ENCODE measurements at regions not wholly inside any gene's neighbourhood (a gene's known extent, or its start where the extent isn't known, plus 50 kb on each side); places are given as distances from the start of the nearest gene placed in this dataset.

DNA sequence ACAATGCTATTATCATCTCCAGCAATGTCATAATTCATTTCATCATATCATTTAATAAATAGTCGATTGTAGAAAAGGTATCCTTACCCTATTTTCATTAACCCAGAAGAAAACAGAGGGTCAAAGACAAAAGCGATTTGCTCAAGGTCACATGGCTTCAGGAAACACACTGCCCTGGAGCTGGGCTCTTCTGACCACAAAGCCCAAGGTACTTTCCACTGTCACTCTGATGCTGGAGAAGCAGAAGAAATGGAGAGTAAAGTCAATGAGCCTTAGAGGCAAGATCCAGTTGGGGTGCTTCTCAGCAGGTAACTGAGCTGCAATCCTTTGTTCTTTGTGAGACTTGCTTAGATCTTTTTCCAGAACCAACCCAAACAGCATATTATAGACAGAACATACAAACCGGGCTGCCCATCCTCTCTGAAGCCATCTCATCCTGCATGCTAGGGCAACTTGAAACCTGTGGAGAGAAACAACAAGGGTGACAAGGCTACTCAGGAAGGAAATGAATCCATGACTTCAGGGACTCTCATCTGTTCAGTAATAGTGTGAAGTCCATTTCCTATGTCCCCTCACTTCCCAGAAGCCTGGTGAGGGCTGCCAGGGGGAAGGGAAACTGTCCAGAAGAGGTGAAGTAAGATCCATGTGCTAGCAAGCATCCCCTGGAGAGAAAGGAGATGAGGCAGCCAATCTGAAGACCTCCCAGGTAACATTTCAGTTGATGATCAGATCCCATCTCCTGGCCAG is 148.6 kb upstream of the SVIL start:
- Histone ChIP-seq H3K27ac (ENCODE audit: insufficient read length, low read depth, low read length) (no peak overlapping the region), H3K4me1 (ENCODE audit: insufficient read depth, low read length) (no peaks in the 10 kb centered on the region; the same call in 1 of the 2 replicates), H2BK15ac (ENCODE audit: low read depth, low read length) (no peak overlapping the region), H2AFZ (ENCODE audit: low read length) (no peak overlapping the region), H4K91ac (ENCODE audit: insufficient read length, low read depth, low read length) (no peak overlapping the region), H2AK5ac (ENCODE audit: insufficient read length, low read length) (no peak overlapping the region), H3K4ac (ENCODE audit: low read depth, low read length) (no peak overlapping the region), H3K79me1 (ENCODE audit: insufficient read depth, low read depth, low read length, poor library complexity, severe bottlenecking) (no peaks in the 10 kb centered on the region), H3K18ac (ENCODE audit: insufficient read length, low read depth, low read length) (no peak overlapping the region), H2BK5ac (ENCODE audit: insufficient read length, low read length) (no peak overlapping the region), H3K9ac (ENCODE audit: extremely low read depth, insufficient read length, low read length) (no peak overlapping the region), H3K14ac (ENCODE audit: insufficient read depth, low read length) (no peak overlapping the region), H2BK12ac (ENCODE audit: insufficient read length, low read depth, low read length) (no peak overlapping the region), H4K20me1 (ENCODE audit: control insufficient read depth, insufficient read depth, insufficient read length) (no peaks in the 10 kb centered on the region), H4K8ac (replicated peaks; ENCODE audit: insufficient read length, low read depth, low read length) (no peak overlapping the region), H3T11ph (ENCODE audit: low read length) (no peak overlapping the region), H3K56ac (ENCODE audit: insufficient read length, low read depth, low read length) (no peak overlapping the region), H2BK20ac (ENCODE audit: low read depth, low read length, poor library complexity, severe bottlenecking) (no peak overlapping the region), H3K4me2 (ENCODE audit: insufficient read depth, insufficient read length, low read length) (no peak overlapping the region), H3K79me2 (ENCODE audit: insufficient read depth, low read length) (no peaks in the 10 kb centered on the region), H3K23me2 (ENCODE audit: insufficient read length, low read depth, low read length, poor library complexity, severe bottlenecking) (no peaks in the 10 kb centered on the region), H3K27me3 (ENCODE audit: insufficient read depth, low read length) (no peaks in the 10 kb centered on the region), H2BK120ac (ENCODE audit: low read depth, low read length, poor library complexity, severe bottlenecking) (no peak overlapping the region), H3K23ac (ENCODE audit: insufficient read length, low read depth, low read length) (no peak overlapping the region), H4K5ac (ENCODE audit: insufficient read length, low read depth, low read length) (no peak overlapping the region), H3K9me3 (ENCODE audit: control insufficient read depth, low read depth, low read length) (no peaks in the 10 kb centered on the region)
- no peak overlapping the region for H3K4me3 Mint-ChIP-seq
- WGBS (ENCODE audit: extremely low coverage, insufficient read length, low lambda C conversion rate): no CpG with 5 or more reads among the region's 3 CpGs
- H3K36me3 Mint-ChIP-seq (ENCODE audit: insufficient read depth in 1 of 3, low read depth in 3 of 3): peaks cover 0 to under 1% (median 0%) of the 10 kb centered on the region in 3 experiments; a peak in 1 of 7 replicates
- peaks cover 6 to 7% of the 10 kb centered on the region in 2 experiments for H3K9me3 Mint-ChIP-seq
- TF ChIP-seq, protein P1, sequence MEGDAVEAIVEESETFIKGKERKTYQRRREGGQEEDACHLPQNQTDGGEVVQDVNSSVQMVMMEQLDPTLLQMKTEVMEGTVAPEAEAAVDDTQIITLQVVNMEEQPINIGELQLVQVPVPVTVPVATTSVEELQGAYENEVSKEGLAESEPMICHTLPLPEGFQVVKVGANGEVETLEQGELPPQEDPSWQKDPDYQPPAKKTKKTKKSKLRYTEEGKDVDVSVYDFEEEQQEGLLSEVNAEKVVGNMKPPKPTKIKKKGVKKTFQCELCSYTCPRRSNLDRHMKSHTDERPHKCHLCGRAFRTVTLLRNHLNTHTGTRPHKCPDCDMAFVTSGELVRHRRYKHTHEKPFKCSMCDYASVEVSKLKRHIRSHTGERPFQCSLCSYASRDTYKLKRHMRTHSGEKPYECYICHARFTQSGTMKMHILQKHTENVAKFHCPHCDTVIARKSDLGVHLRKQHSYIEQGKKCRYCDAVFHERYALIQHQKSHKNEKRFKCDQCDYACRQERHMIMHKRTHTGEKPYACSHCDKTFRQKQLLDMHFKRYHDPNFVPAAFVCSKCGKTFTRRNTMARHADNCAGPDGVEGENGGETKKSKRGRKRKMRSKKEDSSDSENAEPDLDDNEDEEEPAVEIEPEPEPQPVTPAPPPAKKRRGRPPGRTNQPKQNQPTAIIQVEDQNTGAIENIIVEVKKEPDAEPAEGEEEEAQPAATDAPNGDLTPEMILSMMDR (conservative IDR thresholded peaks at IDR 0.05): no peak
- H3K27me3 Mint-ChIP-seq (ENCODE audit: low read depth): peaks cover 30% of the 10 kb centered on the region
- no peak overlapping the region for H3K27ac Mint-ChIP-seq
- H3K4me1 Mint-ChIP-seq: peaks cover 5 to 14% of the 10 kb centered on the region in 2 experiments
- DNase-seq: no peak
